B cell (primary cell): ENCODE measurements at regions not wholly inside any gene's neighbourhood (a gene's known extent, or its start where the extent isn't known, plus 50 kb on each side); places are given as distances from the start of the nearest gene placed in this dataset.

Experiments used
- ATAC-seq: fragments of 200-7000 bp; cut with Tn5 transposase; one replicate; pipeline ENCODE4 v1.10.0; 2021; ENCODE audit warnings: low read depth, mild to moderate bottlenecking, moderate number of reproducible peaks, moderate library complexity
- CTCF ChIA-PET: fragments of 350-600 bp; sonication (Branson Sonifier 250); formaldehyde crosslinking; loops from one replicate; lab custom pipeline; 2021; ENCODE audit warnings: antibody characterized with exemption, inconsistent platforms; lab: Charles Lee
- POLR2A ChIA-PET: fragments of 350-600 bp; sonication (Branson Sonifier 250); formaldehyde crosslinking; loops from one replicate; lab custom pipeline; 2021; ENCODE audit warnings: antibody characterized with exemption; lab: Charles Lee
- DNase-seq: peaks from one replicate; pipeline ENCODE4 v3.0.0; 2013
- H2AFZ ChIP-seq: 2 replicates; pipeline ENCODE4 v1.6.1; 2012; ENCODE audit warnings: mild to moderate bottlenecking, low read depth, low read length; ENCODE audit not compliant: insufficient read depth, poor library complexity, severe bottlenecking
- H3K27ac ChIP-seq, 2 donors: 1 replicate in 1 of 2; 2 replicates in 1 of 2; pipeline ENCODE4 v1.5.1; 2012 to 2013; ENCODE audit warnings: low read length in 2 of 2, mild to moderate bottlenecking in 2 of 2, moderate library complexity in 1 of 2
- H3K27me3 ChIP-seq, 4 experiments: fragments of 200-600 bp in 1 of 4; sonication (generic) in 1 of 4; replicated peaks in 1 of 4; 1 replicate in 2 of 4; 2 replicates in 2 of 4; pipeline versions ENCODE4 v1.6.1 to v1.7.0; 2013 to 2016; ENCODE audit warnings: low read length in 3 of 4, mild to moderate bottlenecking in 2 of 4, mixed read lengths in 1 of 4, moderate library complexity in 1 of 4; ENCODE audit not compliant: insufficient read depth in 4 of 4, control insufficient read depth in 3 of 4; ENCODE audit errors: control extremely low read depth in 1 of 4
- H3K36me3 ChIP-seq, 2 experiments: replicated peaks in 1 of 2; 1 replicate in 1 of 2; 2 replicates in 1 of 2; pipeline versions ENCODE4 v1.6.1 to v1.7.1; 2013; ENCODE audit warnings: low read length in 1 of 2; ENCODE audit not compliant: insufficient read depth in 2 of 2, control insufficient read depth in 1 of 2; ENCODE audit errors: control extremely low read depth in 1 of 2, extremely low read depth in 1 of 2
- H3K4me1 ChIP-seq, 2 donors: fragments of 200-600 bp in 1 of 2; sonication (generic) in 1 of 2; 1 replicate in 1 of 2; 2 replicates in 1 of 2; pipeline versions ENCODE4 v1.5.1 to v1.6.1; 2013 to 2017; ENCODE audit warnings: low read length in 2 of 2; ENCODE audit not compliant: control insufficient read depth in 2 of 2, insufficient read depth in 2 of 2
- H3K4me2 ChIP-seq: replicated peaks from 2 replicates; pipeline ENCODE3; 2012; ENCODE audit warnings: mild to moderate bottlenecking, low read depth, low read length; ENCODE audit not compliant: poor library complexity, severe bottlenecking
- H3K4me3 ChIP-seq, 5 experiments: fragments of 200-600 bp in 1 of 5; sonication (generic) in 1 of 5; 1 replicate in 3 of 5; 2 replicates in 2 of 5; pipeline versions ENCODE4 v1.5.1 to v1.7.0; 2011 to 2016; ENCODE audit warnings: low read length in 4 of 5, mild to moderate bottlenecking in 4 of 5, low read depth in 2 of 5, control low read depth in 1 of 5, moderate library complexity in 1 of 5; ENCODE audit not compliant: insufficient read depth in 1 of 5; ENCODE audit errors: control extremely low read depth in 1 of 5, extremely low read depth in 1 of 5
- H3K79me2 ChIP-seq: fragments of 200-600 bp; sonication (generic); one replicate; pipeline ENCODE4 v1.6.0; 2016; ENCODE audit warnings: low read length; ENCODE audit not compliant: control insufficient read depth, insufficient read depth
- H3K9ac ChIP-seq: fragments of 200-600 bp; sonication (generic); 2 replicates; pipeline ENCODE4 v1.6.1; 2017; ENCODE audit warnings: mild to moderate bottlenecking, low read length, moderate library complexity
- H3K9me3 ChIP-seq, 3 donors: one replicate each; pipeline versions ENCODE4 v1.6.1 to v1.7.1; 2013; ENCODE audit warnings: low read length in 2 of 3; ENCODE audit not compliant: control insufficient read depth in 2 of 3, insufficient read depth in 1 of 3; ENCODE audit errors: control extremely low read depth in 1 of 3
- H4K20me1 ChIP-seq: 2 replicates; pipeline ENCODE4 v1.6.0; 2012; ENCODE audit warnings: mild to moderate bottlenecking, low read length; ENCODE audit not compliant: insufficient read depth, control insufficient read depth, poor library complexity, severe bottlenecking
- H3K27ac Mint-ChIP-seq: one replicate; pipeline ENCODE4 v1.8.0; 2021; ENCODE audit warnings: mixed read lengths
- H3K27me3 Mint-ChIP-seq: one replicate; pipeline ENCODE4 v1.8.0; 2021; ENCODE audit warnings: mixed read lengths
- H3K4me1 Mint-ChIP-seq: one replicate; pipeline ENCODE4 v1.8.0; 2021; ENCODE audit warnings: mixed read lengths
- H3K4me3 Mint-ChIP-seq: one replicate; pipeline ENCODE4 v1.8.0; 2021; ENCODE audit warnings: mixed read lengths
- H3K9me3 Mint-ChIP-seq: one replicate; pipeline ENCODE4 v1.8.0; 2022; ENCODE audit warnings: mixed read lengths; ENCODE audit not compliant: insufficient read depth
- EZH2 ChIP-seq: IDR thresholded peaks from 2 replicates; pipeline ENCODE4 v1.6.1; 2012; ENCODE audit warnings: borderline replicate concordance, low read depth, mild to moderate bottlenecking, moderate library complexity, low read length; ENCODE audit not compliant: insufficient read depth, poor library complexity, severe bottlenecking
- WGBS: methylation state at CpG from one replicate; pipeline ENCODE4 v1.1.5; 2013; ENCODE audit warnings: missing lambda C conversion rate; ENCODE audit not compliant: insufficient coverage; 5-methylcytosine and 5-hydroxymethylcytosine counted together
- intact Hi-C: fragments of 100-400 bp; cut with micrococcal nuclease; formaldehyde crosslinking; loops from one replicate; pipeline ENCODE4 v1.10.0; 2022
- TF ChIP-seq, protein P1 (sequence below): fragments of 200-600 bp; IDR thresholded peaks from one replicate; pipeline ENCODE4 v1.8.0; 2022; ENCODE audit warnings: antibody characterized with exemption, mild to moderate bottlenecking

DNA sequence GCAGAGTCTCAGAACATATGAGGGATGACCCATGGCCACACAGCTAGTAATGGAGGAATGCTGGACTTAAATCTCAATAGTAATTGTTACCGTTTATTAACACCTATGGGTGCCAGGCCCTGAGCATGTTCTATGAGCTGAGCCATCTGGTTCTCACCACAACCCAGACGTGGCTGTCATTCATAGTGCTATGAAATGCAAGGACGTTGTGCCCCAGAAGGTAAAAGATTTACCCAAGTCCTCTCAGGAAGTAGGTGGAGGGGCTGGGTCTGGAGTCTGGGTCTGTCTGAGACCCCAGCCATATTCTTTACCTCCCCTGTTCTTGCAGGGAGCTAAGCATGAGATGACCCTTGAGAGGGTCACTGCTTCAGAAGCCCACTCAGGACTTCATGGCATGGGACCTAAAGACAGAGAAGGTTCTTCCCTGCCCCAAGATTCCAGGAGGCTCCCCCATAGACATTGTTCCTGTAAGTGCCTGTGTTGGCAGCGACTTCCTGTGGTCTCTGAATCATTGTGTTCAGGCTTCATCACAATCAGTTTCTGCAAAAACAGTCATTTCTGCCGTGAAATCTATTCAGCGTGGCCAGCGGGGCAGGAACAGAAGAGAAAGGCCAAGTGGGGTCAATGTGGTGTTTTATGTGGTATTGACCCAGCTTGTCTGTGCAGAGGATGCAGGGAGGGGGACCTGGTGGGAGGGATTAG, 475.4 kb downstream of the PTPRU start:
- H2AFZ ChIP-seq = no peak overlapping the region
- Mint-ChIP-seq H3K9me3 (peaks cover 1% of the 10 kb centered on the region), H3K4me1 (peaks cover 3% of the 10 kb centered on the region), H3K27ac (no peak overlapping the region), H3K27me3 (peaks cover 22% of the 10 kb centered on the region), H3K4me3 (no peak overlapping the region)
- no peaks in the 10 kb centered on the region for H4K20me1 ChIP-seq
- ChIA-PET POLR2A (no interaction called here), CTCF (no interaction called here)
- no peaks in the 10 kb centered on the region for H3K36me3 ChIP-seq
- no peak overlapping the region for H3K4me3 ChIP-seq
- intact Hi-C loops = no loop called here
- no peaks in the 10 kb centered on the region for H3K4me1 ChIP-seq
- no peak overlapping the region for H3K9ac ChIP-seq
- TF ChIP-seq, protein P1, sequence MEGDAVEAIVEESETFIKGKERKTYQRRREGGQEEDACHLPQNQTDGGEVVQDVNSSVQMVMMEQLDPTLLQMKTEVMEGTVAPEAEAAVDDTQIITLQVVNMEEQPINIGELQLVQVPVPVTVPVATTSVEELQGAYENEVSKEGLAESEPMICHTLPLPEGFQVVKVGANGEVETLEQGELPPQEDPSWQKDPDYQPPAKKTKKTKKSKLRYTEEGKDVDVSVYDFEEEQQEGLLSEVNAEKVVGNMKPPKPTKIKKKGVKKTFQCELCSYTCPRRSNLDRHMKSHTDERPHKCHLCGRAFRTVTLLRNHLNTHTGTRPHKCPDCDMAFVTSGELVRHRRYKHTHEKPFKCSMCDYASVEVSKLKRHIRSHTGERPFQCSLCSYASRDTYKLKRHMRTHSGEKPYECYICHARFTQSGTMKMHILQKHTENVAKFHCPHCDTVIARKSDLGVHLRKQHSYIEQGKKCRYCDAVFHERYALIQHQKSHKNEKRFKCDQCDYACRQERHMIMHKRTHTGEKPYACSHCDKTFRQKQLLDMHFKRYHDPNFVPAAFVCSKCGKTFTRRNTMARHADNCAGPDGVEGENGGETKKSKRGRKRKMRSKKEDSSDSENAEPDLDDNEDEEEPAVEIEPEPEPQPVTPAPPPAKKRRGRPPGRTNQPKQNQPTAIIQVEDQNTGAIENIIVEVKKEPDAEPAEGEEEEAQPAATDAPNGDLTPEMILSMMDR = no peak
- TF ChIP-seq EZH2 = no peak
- peaks cover 0 to 6% (median 0%) of the 10 kb centered on the region in 3 donors for H3K9me3 ChIP-seq
- 35% methylated on average over 5 of the region's 7 CpGs for WGBS
- H3K27me3 ChIP-seq = peaks cover 0 to 3% (median 1%) of the 10 kb centered on the region in 4 experiments
- DNase-seq (no peak), ATAC-seq (no peak)
- no peak overlapping the region for H3K27ac ChIP-seq
- H3K79me2 ChIP-seq = no peaks in the 10 kb centered on the region
- H3K4me2 ChIP-seq = no peak overlapping the region

DNA sequence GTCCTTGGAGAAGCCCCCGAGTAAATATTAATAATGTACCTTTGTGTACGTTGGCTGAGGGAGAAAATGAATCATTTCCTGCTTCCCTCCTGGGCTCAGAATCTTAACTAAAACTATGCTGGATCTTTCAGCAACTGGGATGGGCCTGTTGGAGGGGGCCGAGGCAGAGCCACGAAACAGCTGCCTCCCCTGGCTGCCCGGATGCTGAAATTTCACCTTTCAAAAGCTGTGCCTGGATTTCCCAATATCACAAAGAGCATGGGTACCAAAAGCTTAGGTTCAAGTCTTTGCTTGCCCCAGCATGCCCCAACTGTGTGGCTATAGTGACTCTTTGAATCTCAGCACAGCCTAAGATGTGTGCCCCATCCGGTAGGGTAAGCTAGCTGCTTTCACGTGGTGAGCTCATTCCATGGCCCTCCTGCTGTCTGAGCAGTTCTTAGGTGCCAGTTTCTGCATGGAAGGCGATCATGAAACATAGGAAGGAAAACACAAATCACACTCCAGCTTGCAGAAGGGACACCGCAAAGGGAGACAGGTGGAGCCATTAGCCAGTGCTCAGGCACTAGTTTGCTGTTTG, 473.5 kb downstream of the PTPRU start:
- H3K4me3 ChIP-seq = no peak overlapping the region
- H3K79me2 ChIP-seq = no peaks in the 10 kb centered on the region
- intact Hi-C loops = no loop called here
- DNase-seq = no peak
- H3K27ac ChIP-seq = no peak overlapping the region
- Mint-ChIP-seq H3K9me3 (no peaks in the 10 kb centered on the region), H3K4me1 (peaks cover 4% of the 10 kb centered on the region), H3K4me3 (no peak overlapping the region), H3K27me3 (peaks cover 41% of the 10 kb centered on the region), H3K27ac (no peak overlapping the region)
- ChIA-PET POLR2A (no interaction called here), CTCF (no interaction called here)
- H3K4me1 ChIP-seq = no peaks in the 10 kb centered on the region
- no peak for ATAC-seq
- H4K20me1 ChIP-seq = no peaks in the 10 kb centered on the region
- WGBS = 57% methylated on average over 7 of the region's 9 CpGs
- TF ChIP-seq, protein P1 = no peak
- no peak for TF ChIP-seq EZH2
- H2AFZ ChIP-seq = no peak overlapping the region
- peaks cover 0 to 14% (median 3%) of the 10 kb centered on the region in 4 experiments for H3K27me3 ChIP-seq
- H3K9ac ChIP-seq = no peak overlapping the region
- H3K36me3 ChIP-seq = no peaks in the 10 kb centered on the region
- peaks cover 0 to 6% (median 0%) of the 10 kb centered on the region in 3 donors for H3K9me3 ChIP-seq
- H3K4me2 ChIP-seq = no peak overlapping the region
